Right cardiac atrium (tissue), 5 donors: ENCODE measurements at regions not wholly inside any gene's neighbourhood (a gene's known extent, or its start where the extent isn't known, plus 50 kb on each side); places are given as distances from the start of the nearest gene placed in this dataset.

Experiments
- ATAC-seq, 2 donors: fragments of 200-7000 bp; cut with Tn5 transposase; one replicate each; pipeline versions ENCODE4 v1.8.0 to v1.9.1; 2020; ENCODE audit warnings: moderate library complexity in 2 of 2, mild to moderate bottlenecking in 1 of 2
- DNase-seq, 3 donors: peaks; one replicate each; pipeline ENCODE4 v3.0.0-alpha.2; 2020
- H3K27ac ChIP-seq: one replicate; pipeline ENCODE4 v1.5.1; 2013; ENCODE audit warnings: mild to moderate bottlenecking, low read length, control low read depth, moderate library complexity
- H3K27me3 ChIP-seq: one replicate; pipeline ENCODE4 v1.6.1; 2013; ENCODE audit not compliant: control insufficient read depth, insufficient read depth
- H3K4me1 ChIP-seq: one replicate; pipeline ENCODE4 v1.6.1; 2013; ENCODE audit warnings: low read length; ENCODE audit not compliant: control insufficient read depth, insufficient read depth
- H3K4me3 ChIP-seq: one replicate; pipeline ENCODE4 v1.5.1; 2013; ENCODE audit warnings: low read length, control low read depth
- H3K9me3 ChIP-seq: one replicate; pipeline ENCODE4 v1.6.1; 2013; ENCODE audit warnings: low read length; ENCODE audit not compliant: control insufficient read depth
- WGBS: extraction: QIAGEN DNeasy Blood & Tissue Kit; methylation state at CpG from one replicate; pipeline ENCODE4 v1.1.7; 2013; 5-methylcytosine and 5-hydroxymethylcytosine counted together
- intact Hi-C, 4 donors: fragments of 100-400 bp; cut with DNase I; formaldehyde crosslinking; loops; one replicate each; pipeline versions ENCODE4 v1.11.0 to v1.14.0; 2022 to 2023
- donor health status: healthy with polysubstance abuse.
- donor health status: DM: no; HTN: yes; CAD: no.
- donor health status: DM: no; HTN: no; CAD: no.
- donor health status: DM: no; HTN: yes; CAD: no; lungs with severe emphysema.
- donor health status: DM: yes; HTN: yes; CAD: no.

- Histone ChIP-seq H3K27me3 (no peaks in the 10 kb centered on the region), H3K4me1 (no peaks in the 10 kb centered on the region), H3K4me3 (no peak overlapping the region), H3K9me3 (no peaks in the 10 kb centered on the region), H3K27ac (no peak overlapping the region)
- no peak for ATAC-seq
- 70% methylated on average over 5 of the region's 5 CpGs for WGBS
- intact Hi-C loops: no loop called here
- no peak for DNase-seq
These were observed 82.2 kb upstream of the LMO4 start for GRCh38 chr1:87246436-87246835.

GRCh38 chr1:87249803-87250202, 78.9 kb upstream of the LMO4 start:
- ATAC-seq (no peak), DNase-seq (no peak)
- Histone ChIP-seq H3K4me1 (no peaks in the 10 kb centered on the region), H3K4me3 (no peak overlapping the region), H3K27me3 (no peaks in the 10 kb centered on the region), H3K9me3 (no peaks in the 10 kb centered on the region), H3K27ac (no peak overlapping the region)
- WGBS: 94% methylated on average over 2 of the region's 2 CpGs
- intact Hi-C loops: no loop called here

- Histone ChIP-seq H3K4me1 (no peaks in the 10 kb centered on the region), H3K4me3 (no peak overlapping the region), H3K27me3 (no peaks in the 10 kb centered on the region), H3K9me3 (no peaks in the 10 kb centered on the region), H3K27ac (no peak overlapping the region)
- 84% methylated on average over 5 of the region's 5 CpGs for WGBS
- ATAC-seq (no peak), DNase-seq (no peak)
- intact Hi-C loops: no loop called here
These were observed 78.3 kb upstream of the LMO4 start for GRCh38 chr1:87250336-87250735.

GRCh38 chr1:87252406-87252805, 76.3 kb upstream of the LMO4 start:
- intact Hi-C loops: no loop called here
- H3K27ac ChIP-seq: no peak overlapping the region
- DNase-seq (no peak), ATAC-seq (no peak)
- H3K4me3 ChIP-seq: no peak overlapping the region
- H3K4me1 ChIP-seq: no peaks in the 10 kb centered on the region
- no peaks in the 10 kb centered on the region for H3K9me3 ChIP-seq
- H3K27me3 ChIP-seq: no peaks in the 10 kb centered on the region
- 69% methylated on average over 2 of the region's 2 CpGs for WGBS

- H3K9me3 ChIP-seq: no peaks in the 10 kb centered on the region
- no peak for DNase-seq
- H3K4me3 ChIP-seq: no peak overlapping the region
- no peaks in the 10 kb centered on the region for H3K4me1 ChIP-seq
- no peak for ATAC-seq
- intact Hi-C loops: no loop called here
- WGBS: 88% methylated on average over 3 of the region's 3 CpGs
- no peak overlapping the region for H3K27ac ChIP-seq
- H3K27me3 ChIP-seq: no peaks in the 10 kb centered on the region
These were observed 66.0 kb upstream of the LMO4 start for GRCh38 chr1:87262688-87263087.

GRCh38 chr1:87263281-87263680, 65.4 kb upstream of the LMO4 start:
- no peaks in the 10 kb centered on the region for H3K27me3 ChIP-seq
- intact Hi-C loops: no loop called here
- DNase-seq (no peak), ATAC-seq (no peak)
- H3K4me3 ChIP-seq: no peak overlapping the region
- H3K27ac ChIP-seq: no peak overlapping the region
- H3K4me1 ChIP-seq: no peaks in the 10 kb centered on the region
- WGBS: 81% methylated on average over 2 of the region's 2 CpGs
- H3K9me3 ChIP-seq: no peaks in the 10 kb centered on the region

- Histone ChIP-seq H3K4me3 (no peak overlapping the region), H3K27me3 (no peaks in the 10 kb centered on the region), H3K4me1 (no peaks in the 10 kb centered on the region), H3K27ac (no peak overlapping the region), H3K9me3 (no peaks in the 10 kb centered on the region)
- DNase-seq (no peak), ATAC-seq (no peak)
- intact Hi-C loops: no loop called here
These were observed 64.9 kb upstream of the LMO4 start for GRCh38 chr1:87263785-87264184.

GRCh38 chr1:87264976-87265375, 63.7 kb upstream of the LMO4 start:
- H3K4me1 ChIP-seq: no peaks in the 10 kb centered on the region
- 80% methylated on average over 3 of the region's 3 CpGs for WGBS
- ATAC-seq (no peak), DNase-seq (no peak)
- intact Hi-C loops: no loop called here
- H3K4me3 ChIP-seq: no peak overlapping the region
- H3K27ac ChIP-seq: no peak overlapping the region
- no peaks in the 10 kb centered on the region for H3K9me3 ChIP-seq
- H3K27me3 ChIP-seq: no peaks in the 10 kb centered on the region

- DNase-seq (no peak), ATAC-seq (no peak)
- no peak overlapping the region for H3K27ac ChIP-seq
- no peaks in the 10 kb centered on the region for H3K4me1 ChIP-seq
- H3K9me3 ChIP-seq: no peaks in the 10 kb centered on the region
- intact Hi-C loops: no loop called here
- no peak overlapping the region for H3K4me3 ChIP-seq
- H3K27me3 ChIP-seq: no peaks in the 10 kb centered on the region
- 97% methylated on average over 3 of the region's 3 CpGs for WGBS
These were observed 62.9 kb upstream of the LMO4 start for GRCh38 chr1:87265786-87266185.

GRCh38 chr1:87268111-87268510, 60.6 kb upstream of the LMO4 start:
- WGBS: 74% methylated on average over 3 of the region's 3 CpGs
- Histone ChIP-seq H3K9me3 (no peaks in the 10 kb centered on the region), H3K4me1 (no peaks in the 10 kb centered on the region), H3K27me3 (no peaks in the 10 kb centered on the region), H3K4me3 (no peak overlapping the region), H3K27ac (no peak overlapping the region)
- ATAC-seq (no peak), DNase-seq (no peak)
- intact Hi-C loops: no loop called here

- Histone ChIP-seq H3K27me3 (no peaks in the 10 kb centered on the region), H3K9me3 (no peaks in the 10 kb centered on the region), H3K27ac (no peak overlapping the region), H3K4me3 (no peak overlapping the region), H3K4me1 (no peaks in the 10 kb centered on the region)
- ATAC-seq (no peak), DNase-seq (no peak)
- 89% methylated on average over 1 of the region's 1 CpG for WGBS
- intact Hi-C loops: no loop called here
These were observed 58.8 kb upstream of the LMO4 start for GRCh38 chr1:87269921-87270320.

- Histone ChIP-seq H3K4me3 (no peak overlapping the region), H3K9me3 (no peaks in the 10 kb centered on the region), H3K4me1 (no peaks in the 10 kb centered on the region), H3K27me3 (no peaks in the 10 kb centered on the region), H3K27ac (no peak overlapping the region)
- intact Hi-C loops: no loop called here
- 34% methylated on average over 1 of the region's 1 CpG for WGBS
- DNase-seq (no peak), ATAC-seq (no peak)
These were observed 55.4 kb upstream of the LMO4 start for GRCh38 chr1:87273291-87273690.
